HFFc6 (cell line): ENCODE measurements at regions not wholly inside any gene's neighbourhood (a gene's known extent, or its start where the extent isn't known, plus 50 kb on each side); places are given as distances from the start of the nearest gene placed in this dataset.

Experiments
- DNase-seq: peaks from one replicate; pipeline ENCODE4 v3.0.0-alpha.2; 2018
- H3K27ac Mint-ChIP-seq: 2 replicates; pipeline ENCODE4 v1.8.0; 2020; ENCODE audit warnings: mild to moderate bottlenecking, mixed read lengths
- H3K27me3 Mint-ChIP-seq: 2 replicates; pipeline ENCODE4 v1.8.0; 2021; ENCODE audit warnings: mild to moderate bottlenecking, moderate library complexity, mixed read lengths; ENCODE audit not compliant: insufficient read depth
- H3K36me3 Mint-ChIP-seq: 2 replicates; pipeline ENCODE4 v1.8.0; 2021; ENCODE audit warnings: low read depth, mixed read lengths
- H3K4me1 Mint-ChIP-seq: 2 replicates; pipeline ENCODE4 v1.8.0; 2020; ENCODE audit warnings: low read depth, mixed read lengths
- H3K4me3 Mint-ChIP-seq: 2 replicates; pipeline ENCODE4 v1.8.0; 2020; ENCODE audit warnings: mild to moderate bottlenecking, moderate library complexity, mixed read lengths
- H3K9me3 Mint-ChIP-seq: 2 replicates; pipeline ENCODE4 v1.8.0; 2020; ENCODE audit warnings: mild to moderate bottlenecking, mixed read lengths
- TF ChIP-seq, protein P1 (sequence below): fragments of 200-600 bp; sonication (generic); IDR thresholded peaks from 2 replicates; pipeline ENCODE4 v1.5.0; 2021; ENCODE audit warnings: antibody characterized with exemption, mild to moderate bottlenecking

DNA sequence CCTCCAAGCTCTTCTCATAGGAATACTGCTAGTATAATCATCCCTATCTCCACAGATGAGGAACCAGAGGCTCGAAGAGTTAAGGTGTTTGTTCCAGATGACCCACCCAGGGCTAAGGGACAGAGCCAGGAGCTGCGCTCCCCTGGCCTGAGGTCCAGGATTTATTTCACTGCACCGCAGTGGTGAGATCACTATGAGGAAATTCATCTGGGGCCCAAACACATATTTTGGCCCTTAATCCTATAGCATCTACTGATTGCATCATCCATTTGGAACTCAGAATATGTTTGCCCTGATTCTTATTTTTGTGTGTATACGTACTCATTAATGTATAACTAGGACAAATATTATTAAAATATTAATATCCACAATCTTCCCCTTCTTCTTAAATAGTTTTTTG is 100.1 kb upstream of the RBPJ start:
- H3K36me3 Mint-ChIP-seq = peaks cover 11% of the 10 kb centered on the region; the same call in 1 of the 2 replicates
- no peak overlapping the region; the same call in 1 of the 2 replicates for H3K4me3 Mint-ChIP-seq
- DNase-seq = peak; percentile 33
- peaks cover 2% of the 10 kb centered on the region for H3K27me3 Mint-ChIP-seq
- H3K27ac Mint-ChIP-seq = peak overlapping the region; percentile 69
- no peaks in the 10 kb centered on the region; the same call in 1 of the 2 replicates for H3K9me3 Mint-ChIP-seq
- TF ChIP-seq, protein P1, sequence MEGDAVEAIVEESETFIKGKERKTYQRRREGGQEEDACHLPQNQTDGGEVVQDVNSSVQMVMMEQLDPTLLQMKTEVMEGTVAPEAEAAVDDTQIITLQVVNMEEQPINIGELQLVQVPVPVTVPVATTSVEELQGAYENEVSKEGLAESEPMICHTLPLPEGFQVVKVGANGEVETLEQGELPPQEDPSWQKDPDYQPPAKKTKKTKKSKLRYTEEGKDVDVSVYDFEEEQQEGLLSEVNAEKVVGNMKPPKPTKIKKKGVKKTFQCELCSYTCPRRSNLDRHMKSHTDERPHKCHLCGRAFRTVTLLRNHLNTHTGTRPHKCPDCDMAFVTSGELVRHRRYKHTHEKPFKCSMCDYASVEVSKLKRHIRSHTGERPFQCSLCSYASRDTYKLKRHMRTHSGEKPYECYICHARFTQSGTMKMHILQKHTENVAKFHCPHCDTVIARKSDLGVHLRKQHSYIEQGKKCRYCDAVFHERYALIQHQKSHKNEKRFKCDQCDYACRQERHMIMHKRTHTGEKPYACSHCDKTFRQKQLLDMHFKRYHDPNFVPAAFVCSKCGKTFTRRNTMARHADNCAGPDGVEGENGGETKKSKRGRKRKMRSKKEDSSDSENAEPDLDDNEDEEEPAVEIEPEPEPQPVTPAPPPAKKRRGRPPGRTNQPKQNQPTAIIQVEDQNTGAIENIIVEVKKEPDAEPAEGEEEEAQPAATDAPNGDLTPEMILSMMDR = no peak
- H3K4me1 Mint-ChIP-seq = peaks cover 62% of the 10 kb centered on the region

DNA sequence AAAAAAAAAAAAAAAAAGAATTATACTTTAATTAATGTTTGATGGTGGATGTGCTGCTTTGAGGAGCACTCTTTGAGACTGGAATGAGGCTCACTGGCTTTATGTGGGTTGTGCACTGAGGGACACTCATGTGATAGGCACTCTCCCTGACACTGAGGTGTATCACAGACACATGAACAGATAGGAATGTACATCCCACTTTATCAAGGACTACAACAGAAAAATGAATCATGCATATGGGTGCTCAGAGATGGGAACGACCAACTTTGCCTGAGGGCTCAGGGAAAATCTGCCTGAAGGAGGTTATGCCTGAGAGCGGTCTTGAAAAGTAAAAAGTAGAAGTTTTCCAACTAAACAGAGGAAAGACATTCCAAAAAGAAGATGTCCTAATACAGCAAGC is 97.7 kb upstream of the RBPJ start:
- H3K4me1 Mint-ChIP-seq = peaks cover 53% of the 10 kb centered on the region
- peaks cover 11% of the 10 kb centered on the region; the same call in 1 of the 2 replicates for H3K36me3 Mint-ChIP-seq
- H3K27me3 Mint-ChIP-seq = peaks cover 1% of the 10 kb centered on the region
- peak overlapping the region; percentile 84 for H3K27ac Mint-ChIP-seq
- no peak overlapping the region for H3K4me3 Mint-ChIP-seq
- no peaks in the 10 kb centered on the region; the same call in 1 of the 2 replicates for H3K9me3 Mint-ChIP-seq
- peak; percentile 92 for DNase-seq
- TF ChIP-seq, protein P1 = no peak

DNA sequence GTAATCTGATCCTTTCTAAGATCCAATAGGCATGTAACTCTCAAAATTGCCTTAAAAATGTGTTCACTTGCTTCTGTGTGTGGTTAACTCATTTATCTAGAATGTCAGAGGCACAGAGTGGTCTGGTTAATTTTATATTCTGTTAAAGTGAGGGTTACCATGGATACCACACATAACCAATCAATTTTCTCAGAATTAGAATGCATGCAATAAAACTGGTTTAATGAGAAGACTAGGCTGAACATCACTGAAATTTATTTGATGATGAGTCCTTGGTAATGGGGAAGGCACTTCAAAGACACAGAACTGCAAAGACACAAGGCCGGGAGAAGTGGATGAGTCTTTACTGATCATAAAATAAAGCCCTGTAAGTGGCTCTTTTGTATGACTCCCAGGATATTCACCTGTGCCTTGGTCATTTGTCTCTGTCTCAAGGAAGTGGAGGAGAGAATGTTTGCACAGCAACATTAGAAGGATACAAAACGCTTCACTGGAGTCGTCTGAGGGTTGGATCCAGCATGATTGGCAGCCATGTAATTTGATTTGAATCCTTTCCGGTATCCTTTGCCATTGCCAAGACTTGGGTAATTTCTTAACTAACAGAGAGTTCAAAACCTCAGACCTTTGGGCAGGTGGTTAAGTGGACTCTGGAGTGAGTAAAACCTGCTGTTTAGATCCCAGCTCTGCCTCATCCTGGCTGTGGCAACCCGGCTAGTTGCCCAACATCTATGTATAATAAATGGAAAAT is 94.0 kb upstream of the RBPJ start:
- DNase-seq = no peak
- Mint-ChIP-seq H3K27ac (no peak overlapping the region), H3K36me3 (peaks cover 5% of the 10 kb centered on the region; the same call in 1 of the 2 replicates), H3K4me1 (peaks cover 39% of the 10 kb centered on the region), H3K27me3 (no peaks in the 10 kb centered on the region), H3K4me3 (no peak overlapping the region), H3K9me3 (no peaks in the 10 kb centered on the region)
- TF ChIP-seq, protein P1 = no peak

DNA sequence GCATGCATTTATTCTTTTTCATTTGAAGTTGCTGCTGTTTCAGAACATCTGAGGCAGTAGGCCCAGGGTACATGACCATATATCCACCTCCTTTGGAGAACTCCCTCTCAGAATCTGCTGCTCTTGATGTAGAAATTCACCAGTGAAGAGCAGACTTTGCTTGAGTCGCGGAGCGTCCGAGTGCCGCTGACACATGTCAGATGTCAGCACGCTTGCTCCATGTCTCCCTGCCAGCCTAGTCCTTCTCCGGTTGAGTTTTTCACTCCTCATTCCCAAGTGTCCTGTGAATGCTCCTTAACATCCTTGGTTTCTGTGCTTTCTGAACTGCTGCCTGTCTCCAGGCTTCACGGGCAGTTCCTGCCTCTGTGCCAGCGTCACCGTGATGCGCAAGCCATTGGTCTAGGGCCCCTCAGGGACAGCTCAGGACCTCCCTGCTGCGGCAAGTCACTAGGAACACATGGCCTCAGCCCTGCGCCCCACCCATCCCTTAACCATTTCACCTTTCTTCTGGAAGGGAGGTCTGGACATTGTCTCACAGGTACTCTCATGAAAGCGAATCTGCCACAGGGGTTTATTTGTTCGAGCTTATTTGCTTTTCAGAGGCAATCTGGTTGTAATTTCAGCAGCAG is 93.1 kb upstream of the RBPJ start:
- Mint-ChIP-seq H3K36me3 (peaks cover 5% of the 10 kb centered on the region; the same call in 1 of the 2 replicates), H3K4me1 (peaks cover 30% of the 10 kb centered on the region), H3K27me3 (no peaks in the 10 kb centered on the region), H3K9me3 (no peaks in the 10 kb centered on the region), H3K4me3 (no peak overlapping the region), H3K27ac (no peak overlapping the region)
- no peak for DNase-seq
- TF ChIP-seq, protein P1 = no peak

DNA sequence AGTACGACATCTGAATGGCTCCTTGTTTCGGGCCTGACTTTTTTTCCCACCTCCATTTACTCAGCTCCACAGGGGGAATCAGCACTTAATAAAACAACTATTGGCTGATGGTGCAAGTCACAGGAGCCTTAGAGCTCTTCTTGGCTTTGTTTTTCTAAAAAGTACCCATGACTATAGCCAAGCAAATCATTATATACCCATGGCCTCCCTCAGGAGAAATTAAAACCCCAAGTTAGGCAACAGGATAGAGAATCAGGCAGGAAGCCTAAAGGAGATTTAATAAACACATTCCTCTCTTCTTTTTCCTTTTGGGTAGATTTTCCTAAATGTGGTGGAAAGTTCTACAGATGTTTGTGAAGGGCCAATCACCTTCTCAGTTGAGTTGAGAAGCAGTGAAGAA is 91.9 kb upstream of the RBPJ start:
- Mint-ChIP-seq H3K9me3 (no peaks in the 10 kb centered on the region), H3K27me3 (no peaks in the 10 kb centered on the region), H3K36me3 (no peaks in the 10 kb centered on the region), H3K27ac (no peak overlapping the region), H3K4me3 (no peak overlapping the region), H3K4me1 (peaks cover 23% of the 10 kb centered on the region)
- no peak for DNase-seq
- TF ChIP-seq, protein P1 = no peak
